Inflammatory macrophage treated with lipopolysaccharide for 1 hour (primary cell): ENCODE measurements at regions not wholly inside any gene's neighbourhood (a gene's known extent, or its start where the extent isn't known, plus 50 kb on each side); places are given as distances from the start of the nearest gene placed in this dataset.
"Not testable (repeated sequence)": the region's sequence is repeated elsewhere in the genome, so short reads cannot be mapped to it uniquely, and the experiment has no call there.

Experiments
- DNase-seq, 2 donors: peaks; one replicate each; pipeline ENCODE4 v3.0.0-alpha.2; 2020 to 2022

GRCh38 chr2:236632295-236633218 lies 62.9 kb downstream of the ACKR3 start:
- no peak for DNase-seq

GRCh38 chr2:236633219-236633570 lies 63.6 kb downstream of the ACKR3 start:
- DNase-seq, result no peak

- DNase-seq, result no peak
Observed at GRCh38 chr2:236633775-236634560, 64.3 kb downstream of the ACKR3 start.

GRCh38 chr2:236636261-236636660 lies 66.6 kb downstream of the ACKR3 start:
- no peak for DNase-seq

GRCh38 chr2:236636714-236637470 lies 67.3 kb downstream of the ACKR3 start:
- no peak for DNase-seq

GRCh38 chr2:236637686-236638569 lies 68.3 kb downstream of the ACKR3 start:
- no peak for DNase-seq

GRCh38 chr2:236638707-236639106 lies 69.1 kb downstream of the ACKR3 start:
- DNase-seq, result no peak

GRCh38 chr2:236639461-236640235 lies 70.0 kb downstream of the ACKR3 start:
- no peak for DNase-seq

DNA sequence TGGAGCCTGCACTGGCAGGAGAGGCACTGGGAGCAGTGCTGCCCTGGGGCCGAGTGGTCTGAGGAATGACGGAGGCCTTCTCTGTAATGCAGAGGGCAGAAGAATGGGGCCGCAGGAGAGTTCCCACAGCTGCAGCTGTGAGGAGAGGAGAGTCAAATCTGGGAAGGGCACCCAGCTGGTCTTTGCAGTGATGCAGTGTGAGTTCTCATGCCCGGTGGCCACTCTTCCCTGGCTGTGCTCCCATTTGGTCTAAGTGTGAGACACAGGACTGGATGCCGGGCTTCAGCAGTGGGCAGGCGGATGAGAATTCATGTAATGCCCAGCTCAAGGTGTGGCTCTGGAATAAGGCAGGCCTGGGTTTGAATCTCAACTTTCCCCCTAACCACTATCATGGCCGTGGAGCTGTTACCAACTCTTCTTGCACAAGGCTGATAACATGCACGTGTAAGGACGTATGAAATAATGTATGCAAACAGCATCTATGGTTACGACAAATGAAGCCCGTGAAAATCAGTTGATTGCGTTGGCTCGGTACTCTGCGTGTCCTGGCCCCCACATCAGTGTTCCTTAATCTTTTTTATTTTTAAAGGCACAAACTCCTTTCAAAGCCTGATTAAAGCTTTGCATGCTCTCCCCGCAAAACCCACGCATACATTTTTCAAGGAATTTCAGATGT lies 71.6 kb downstream of the ACKR3 start:
- DNase-seq, result no peak

DNA sequence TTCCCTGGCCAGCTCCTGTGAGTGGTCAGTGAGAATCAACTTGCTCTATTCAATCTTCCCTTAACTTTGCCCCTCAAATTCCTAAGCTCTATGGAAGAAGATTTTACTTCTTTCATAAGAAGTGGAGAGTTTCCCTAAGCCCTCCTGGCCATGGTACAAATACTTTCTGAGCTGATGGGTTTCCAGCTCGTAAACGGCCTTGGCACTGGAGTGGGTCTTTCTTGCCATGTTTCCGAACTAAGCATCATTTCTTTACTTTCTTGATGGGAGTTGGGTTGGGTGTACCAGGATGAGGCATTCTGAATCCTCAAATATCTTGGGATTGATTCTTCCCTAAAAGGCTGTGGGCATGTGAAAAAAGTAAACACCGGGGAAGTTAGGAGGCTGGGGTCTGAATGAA lies 72.5 kb downstream of the ACKR3 start:
- DNase-seq, result no peak

GRCh38 chr2:236642584-236643291 lies 73.1 kb downstream of the ACKR3 start:
- no peak for DNase-seq

GRCh38 chr2:236643480-236643879 lies 73.9 kb downstream of the ACKR3 start:
- DNase-seq, result no peak

- no peak for DNase-seq
Observed at GRCh38 chr2:236644067-236644466, 74.4 kb downstream of the ACKR3 start.

DNA sequence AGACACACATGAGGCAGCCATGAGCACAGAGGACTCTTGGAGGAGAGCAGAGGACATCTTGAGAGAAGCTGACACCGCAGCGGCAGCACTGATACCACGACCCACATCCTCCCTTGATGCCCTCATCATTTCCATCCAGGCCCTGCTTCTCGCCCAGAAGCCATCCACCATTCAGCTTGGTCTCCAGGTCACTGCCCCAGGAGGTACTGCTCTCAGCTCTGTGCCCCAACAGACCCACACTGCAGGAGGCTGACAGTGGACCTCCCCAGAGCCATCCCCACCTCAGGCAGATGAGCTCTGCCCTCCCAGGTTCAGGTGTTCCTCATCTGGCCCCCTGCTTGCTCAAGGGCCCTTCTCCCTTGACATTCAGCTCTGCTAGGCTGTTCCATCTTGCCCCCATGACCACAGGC lies 74.9 kb downstream of the ACKR3 start:
- no peak for DNase-seq

- DNase-seq, result not testable (repeated sequence)
Observed at GRCh38 chr2:236645141-236645540, 75.5 kb downstream of the ACKR3 start.

DNA sequence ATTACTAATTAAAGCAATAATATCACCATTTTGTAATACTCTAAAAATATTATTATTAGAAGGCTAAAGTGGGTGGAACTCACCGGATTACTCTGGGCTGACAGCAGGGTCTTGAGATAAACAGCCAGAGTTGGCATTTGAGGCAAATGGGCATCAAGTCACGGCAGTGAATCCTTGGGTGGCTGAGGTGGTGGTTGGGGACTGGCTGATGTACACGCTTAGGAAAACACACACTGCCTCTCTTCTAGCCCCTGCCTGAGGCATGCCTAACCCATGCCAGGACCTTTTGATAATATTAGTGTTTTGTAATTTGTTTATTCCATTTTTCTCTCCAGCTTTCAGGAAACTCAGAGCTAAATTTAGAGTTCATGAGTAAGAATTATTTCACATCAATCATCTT lies 76.8 kb downstream of the ACKR3 start:
- no peak for DNase-seq

DNA sequence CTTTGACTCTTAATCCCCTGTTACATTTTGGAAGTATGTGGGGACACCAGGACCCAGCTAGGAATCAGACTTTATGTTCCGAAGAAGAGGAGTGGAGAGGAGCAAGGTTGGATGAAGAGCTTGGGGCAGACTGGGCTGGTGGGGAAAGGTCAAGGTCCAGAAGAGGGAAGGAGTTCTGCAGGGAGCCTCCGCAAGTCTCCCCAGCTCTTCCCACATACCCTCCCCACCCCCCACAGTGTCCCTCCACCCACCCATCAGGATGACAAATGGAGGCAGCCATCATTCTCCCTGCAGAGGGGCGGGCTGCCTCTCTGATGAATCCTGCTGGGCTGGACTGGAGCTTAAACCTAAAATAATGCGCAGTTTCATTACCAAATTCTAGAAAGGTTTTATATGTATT lies 77.2 kb downstream of the ACKR3 start:
- DNase-seq, result no peak

- no peak for DNase-seq
Observed at GRCh38 chr2:236647621-236648020, 78.0 kb downstream of the ACKR3 start.

- no peak for DNase-seq
Observed at GRCh38 chr2:236653863-236654262, 84.2 kb downstream of the ACKR3 start.

- no peak for DNase-seq
Observed at GRCh38 chr2:236654496-236654895, 84.9 kb downstream of the ACKR3 start.
